OCI-LY7 (cell line): ENCODE measurements at regions not wholly inside any gene's neighbourhood (a gene's known extent, or its start where the extent isn't known, plus 50 kb on each side); places are given as distances from the start of the nearest gene placed in this dataset.

ENCODE experiments used
- BruUV-seq: library from RNA; stranded (reverse); fragments of 400-500 nt; replicated peaks from 2 replicates; lab custom pipeline; 2021; lab: Mats Ljungman, UMichigan
- CTCF ChIA-PET: fragments of 300-600 bp; sonication (Branson Sonifier 250); formaldehyde crosslinking; loops from one replicate; lab custom pipeline; 2022; ENCODE audit warnings: antibody characterized with exemption; ENCODE audit not compliant: unreplicated experiment; lab: Charles Lee
- POLR2A ChIA-PET: fragments of 300-600 bp; sonication (Branson Sonifier 250); formaldehyde crosslinking; loops from one replicate; lab custom pipeline; 2022; ENCODE audit warnings: antibody characterized with exemption; lab: Charles Lee
- DNase-seq: peaks from one replicate; pipeline ENCODE4 v3.0.0-alpha.2; 2015; ENCODE audit warnings: low spot score
- H2AFZ ChIP-seq: fragments of 200-600 bp; sonication (generic), shearing (Covaris generic); 2 replicates; pipeline ENCODE4 v1.6.1; 2014; ENCODE audit warnings: mild to moderate bottlenecking, antibody characterized with exemption, low read length, moderate library complexity
- H3K27ac ChIP-seq: fragments of 200-600 bp; sonication (generic); 2 replicates; pipeline ENCODE4 v1.5.1; 2014; ENCODE audit warnings: mixed run types, low read depth, mild to moderate bottlenecking, moderate library complexity, low read length, inconsistent platforms; ENCODE audit not compliant: poor library complexity, severe bottlenecking
- H3K36me3 ChIP-seq: fragments of 200-600 bp; sonication (generic); 2 replicates; pipeline ENCODE4 v1.6.1; 2014; ENCODE audit warnings: mild to moderate bottlenecking, antibody characterized with exemption, low read length, moderate library complexity, mixed read lengths; ENCODE audit not compliant: insufficient read depth
- H3K4me1 ChIP-seq: fragments of 200-600 bp; sonication (generic); 2 replicates; pipeline ENCODE4 v1.5.1; 2014; ENCODE audit warnings: mild to moderate bottlenecking, low read length; ENCODE audit not compliant: insufficient read depth, poor library complexity, severe bottlenecking
- H3K4me2 ChIP-seq: fragments of 200-600 bp; sonication (generic); 2 replicates; pipeline ENCODE4 v1.6.1; 2014; ENCODE audit warnings: mild to moderate bottlenecking, low read length
- H3K4me3 ChIP-seq: fragments of 200-600 bp; sonication (generic); 2 replicates; pipeline ENCODE4 v1.5.1; 2014; ENCODE audit warnings: mild to moderate bottlenecking, low read depth, low read length; ENCODE audit not compliant: poor library complexity, severe bottlenecking
- H3K79me2 ChIP-seq: fragments of 200-600 bp; sonication (generic); 2 replicates; pipeline ENCODE4 v1.6.1; 2016; ENCODE audit warnings: low read depth, mild to moderate bottlenecking, low read length, moderate library complexity, mixed read lengths; ENCODE audit not compliant: insufficient read depth
- H3K9me2 ChIP-seq: fragments of 200-600 bp; sonication (generic); 2 replicates; pipeline ENCODE4 v1.6.1; 2016; ENCODE audit warnings: mild to moderate bottlenecking, low read length, mixed read lengths; ENCODE audit not compliant: insufficient read depth
- H3K9me3 ChIP-seq: fragments of 200-600 bp; sonication (generic); 2 replicates; pipeline ENCODE4 v1.6.1; 2014; ENCODE audit warnings: mild to moderate bottlenecking, mixed run types, low read length, mixed read lengths
- H4K20me1 ChIP-seq: fragments of 200-600 bp; sonication (generic); 2 replicates; pipeline ENCODE4 v1.6.1; 2014; ENCODE audit warnings: mild to moderate bottlenecking, antibody characterized with exemption, low read length, moderate library complexity, mixed read lengths; ENCODE audit not compliant: insufficient read depth
- EZH2phosphoT487 ChIP-seq: fragments of 200-600 bp; sonication (generic); IDR thresholded peaks from 2 replicates; pipeline ENCODE4 v1.6.1; 2018; ENCODE audit warnings: low read depth, borderline replicate concordance, mild to moderate bottlenecking, mixed run types, antibody characterized with exemption, low read length, moderate library complexity, mixed read lengths
- intact Hi-C: fragments of 100-400 bp; cut with micrococcal nuclease; formaldehyde crosslinking; loops from one replicate; pipeline ENCODE4 v1.10.0; 2022; ENCODE audit not compliant: unreplicated experiment
- TF ChIP-seq, protein P1 (sequence below): fragments of 200-600 bp; sonication (generic); conservative IDR thresholded peaks from 2 replicates; pipeline ENCODE4 v1.5.1; 2014; ENCODE audit warnings: mild to moderate bottlenecking, antibody characterized with exemption, low read length, moderate library complexity, mixed read lengths

DNA sequence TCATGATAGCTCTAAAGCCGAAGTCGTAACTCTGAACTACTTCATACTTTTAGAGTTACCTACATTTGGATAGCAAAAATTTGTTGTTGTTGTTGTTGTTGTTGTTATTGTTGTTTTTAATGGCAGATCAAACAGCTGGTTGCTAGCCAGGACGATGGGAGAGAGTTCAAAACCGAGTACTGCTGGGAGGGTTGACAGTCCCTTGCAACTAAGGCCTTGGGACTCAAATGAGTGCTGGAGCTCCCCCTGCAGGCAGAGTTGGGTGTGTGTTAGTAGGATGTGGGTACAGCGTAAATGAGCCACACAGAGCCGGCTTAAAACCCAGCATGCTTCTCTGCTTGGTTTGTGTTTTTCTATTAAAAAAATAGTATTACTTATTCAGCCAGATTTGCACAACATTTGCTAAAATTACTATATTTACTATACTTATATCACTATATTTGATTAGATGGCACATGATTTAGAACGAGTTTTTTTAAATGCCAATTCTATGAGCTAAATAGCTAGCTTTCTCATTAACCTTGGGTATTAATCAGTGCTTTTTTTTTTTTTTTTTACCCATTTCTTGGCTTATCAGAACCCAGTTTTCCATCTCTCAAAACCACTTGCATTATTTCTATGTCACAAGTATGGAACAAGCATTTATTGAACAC is 129.2 kb upstream of the SYT6 start:
- intact Hi-C loops, result loop anchor here (1.0 to 5.0 kb wide), 2 partner anchors 305 to 446 kb away; no protein-coding TSS in a partner anchor
- no peaks in the 10 kb centered on the region for H3K9me2 ChIP-seq
- H3K79me2 ChIP-seq, result no peaks in the 10 kb centered on the region
- BruUV-seq, result no TSS peak
- no peak overlapping the region for H3K4me3 ChIP-seq
- ChIA-PET CTCF (interaction anchor here (1.0 to 1.1 kb wide), 2 partner anchors 304 to 306 kb away, joined by 3 to 6 read pairs; partner anchors contain the start of gene OLFML3), POLR2A (interaction anchor here (0.7 to 1.7 kb wide), 3 partner anchors 11 to 304 kb away, joined by 3 to 5 read pairs (median 4); no protein-coding TSS in a partner anchor)
- H3K4me1 ChIP-seq, result no peaks in the 10 kb centered on the region
- TF ChIP-seq, protein P1, sequence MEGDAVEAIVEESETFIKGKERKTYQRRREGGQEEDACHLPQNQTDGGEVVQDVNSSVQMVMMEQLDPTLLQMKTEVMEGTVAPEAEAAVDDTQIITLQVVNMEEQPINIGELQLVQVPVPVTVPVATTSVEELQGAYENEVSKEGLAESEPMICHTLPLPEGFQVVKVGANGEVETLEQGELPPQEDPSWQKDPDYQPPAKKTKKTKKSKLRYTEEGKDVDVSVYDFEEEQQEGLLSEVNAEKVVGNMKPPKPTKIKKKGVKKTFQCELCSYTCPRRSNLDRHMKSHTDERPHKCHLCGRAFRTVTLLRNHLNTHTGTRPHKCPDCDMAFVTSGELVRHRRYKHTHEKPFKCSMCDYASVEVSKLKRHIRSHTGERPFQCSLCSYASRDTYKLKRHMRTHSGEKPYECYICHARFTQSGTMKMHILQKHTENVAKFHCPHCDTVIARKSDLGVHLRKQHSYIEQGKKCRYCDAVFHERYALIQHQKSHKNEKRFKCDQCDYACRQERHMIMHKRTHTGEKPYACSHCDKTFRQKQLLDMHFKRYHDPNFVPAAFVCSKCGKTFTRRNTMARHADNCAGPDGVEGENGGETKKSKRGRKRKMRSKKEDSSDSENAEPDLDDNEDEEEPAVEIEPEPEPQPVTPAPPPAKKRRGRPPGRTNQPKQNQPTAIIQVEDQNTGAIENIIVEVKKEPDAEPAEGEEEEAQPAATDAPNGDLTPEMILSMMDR, result peak; percentile 96
- no peak for TF ChIP-seq EZH2phosphoT487
- H2AFZ ChIP-seq, result peak overlapping the region; percentile 55; the same call in 1 of the 2 replicates
- no peaks in the 10 kb centered on the region for H4K20me1 ChIP-seq
- H3K4me2 ChIP-seq, result no peak overlapping the region
- DNase-seq, result peak; percentile 82
- no peaks in the 10 kb centered on the region for H3K36me3 ChIP-seq
- no peaks in the 10 kb centered on the region for H3K9me3 ChIP-seq
- no peak overlapping the region for H3K27ac ChIP-seq

DNA sequence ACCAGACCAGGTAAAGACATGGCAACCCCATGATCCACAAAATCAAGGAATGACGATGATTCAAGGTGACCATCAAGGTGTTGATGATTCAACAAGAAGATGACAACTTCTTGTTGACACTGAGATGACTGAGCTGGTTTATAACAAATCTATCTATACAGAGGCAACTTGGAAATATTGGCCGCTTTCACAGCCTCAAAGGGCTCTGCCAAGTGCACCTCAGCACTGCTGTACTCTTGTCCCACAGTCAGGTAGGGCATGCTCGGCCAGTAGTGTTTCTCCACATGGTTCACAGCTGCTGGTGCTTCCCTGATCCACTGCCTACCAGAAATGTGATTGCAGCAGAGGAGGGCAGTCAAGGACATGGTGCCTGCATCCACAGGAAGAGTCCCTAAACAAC is 125.2 kb upstream of the SYT6 start:
- Histone ChIP-seq H3K4me3 (no peak overlapping the region), H3K27ac (no peak overlapping the region), H3K4me2 (no peak overlapping the region), H3K79me2 (no peaks in the 10 kb centered on the region), H3K4me1 (no peaks in the 10 kb centered on the region), H4K20me1 (no peaks in the 10 kb centered on the region), H3K9me3 (no peaks in the 10 kb centered on the region), H3K9me2 (no peaks in the 10 kb centered on the region), H2AFZ (no peak overlapping the region), H3K36me3 (no peaks in the 10 kb centered on the region)
- no peak for DNase-seq
- intact Hi-C loops, result no loop called here
- ChIA-PET POLR2A (interaction anchor here (0.5 kb wide), 1 partner anchor 344 kb away, joined by 5 read pairs; no protein-coding TSS in a partner anchor), CTCF (no interaction called here)
- BruUV-seq, result no TSS peak
- TF ChIP-seq, protein P1, result no peak
- TF ChIP-seq EZH2phosphoT487, result no peak

DNA sequence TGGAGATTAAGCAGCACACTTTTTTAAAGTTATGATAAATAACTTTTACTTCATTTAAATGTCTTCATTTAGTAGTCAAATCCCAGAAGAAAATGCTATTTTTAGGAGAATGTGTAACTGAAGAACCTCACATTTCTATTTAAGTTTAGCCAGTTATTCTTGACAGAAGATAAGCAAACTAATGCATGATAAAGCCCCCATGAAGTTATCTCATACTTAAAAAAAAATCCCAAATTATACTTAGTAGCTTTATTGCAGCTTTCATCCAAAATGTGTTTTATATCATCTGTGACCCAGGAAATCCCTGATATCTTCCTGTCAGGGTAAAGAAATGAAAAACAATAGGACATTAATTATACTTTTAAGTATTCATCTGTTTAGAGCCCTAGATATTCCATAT is 124.8 kb upstream of the SYT6 start:
- Histone ChIP-seq H3K9me3 (no peaks in the 10 kb centered on the region), H3K4me2 (no peak overlapping the region), H2AFZ (no peak overlapping the region), H3K36me3 (no peaks in the 10 kb centered on the region), H3K4me3 (no peak overlapping the region), H3K9me2 (no peaks in the 10 kb centered on the region), H4K20me1 (no peaks in the 10 kb centered on the region), H3K27ac (no peak overlapping the region), H3K79me2 (no peaks in the 10 kb centered on the region), H3K4me1 (no peaks in the 10 kb centered on the region)
- no peak for DNase-seq
- ChIA-PET POLR2A (no interaction called here), CTCF (no interaction called here)
- intact Hi-C loops, result no loop called here
- no TSS peak for BruUV-seq
- TF ChIP-seq, protein P1, result no peak
- TF ChIP-seq EZH2phosphoT487, result no peak
